ENCODE measurements at regions not wholly inside any gene's neighbourhood (a gene's known extent, or its start where the extent isn't known, plus 50 kb on each side); places are given as distances from the start of the nearest gene placed in this dataset.
"Not testable (repeated sequence)": the region's sequence is repeated elsewhere in the genome, so short reads cannot be mapped to it uniquely, and the experiment has no call there.

- no peak overlapping the region for H3K4me3 ChIP-seq (ENCODE audit: low read depth, low read length)
- DNase-seq (ENCODE audit: low read depth) = peak; percentile 4
- no peak for TF ChIP-seq CTCF (IDR thresholded peaks at IDR 0.05; ENCODE audit: insufficient read depth, low read depth, low read length)
Measured at GRCh38 chr2:143934626-143935481, 585.1 kb downstream of the ZEB2 start.

GRCh38 chr2:143933946-143934569, 585.9 kb downstream of the ZEB2 start:
- peak; percentile 52 for DNase-seq (ENCODE audit: low read depth)
- H3K4me3 ChIP-seq (ENCODE audit: low read depth, low read length) = no peak overlapping the region
- no peak for TF ChIP-seq CTCF (IDR thresholded peaks at IDR 0.05; ENCODE audit: insufficient read depth, low read depth, low read length)

- H3K4me3 ChIP-seq (ENCODE audit: low read depth, low read length) = no peak overlapping the region
- no peak for TF ChIP-seq CTCF (IDR thresholded peaks at IDR 0.05; ENCODE audit: insufficient read depth, low read depth, low read length)
- no peak for DNase-seq (ENCODE audit: low read depth)
Measured at GRCh38 chr2:143930891-143931290, 589.0 kb downstream of the ZEB2 start.

- no peak for TF ChIP-seq CTCF (IDR thresholded peaks at IDR 0.05; ENCODE audit: insufficient read depth, low read depth, low read length)
- DNase-seq (ENCODE audit: low read depth) = no peak
- H3K4me3 ChIP-seq (ENCODE audit: low read depth, low read length) = no peak overlapping the region
Measured at GRCh38 chr2:143928613-143929012, 591.3 kb downstream of the ZEB2 start.

GRCh38 chr2:143928184-143928583, 591.7 kb downstream of the ZEB2 start:
- no peak overlapping the region for H3K4me3 ChIP-seq (ENCODE audit: low read depth, low read length)
- no peak for DNase-seq (ENCODE audit: low read depth)
- no peak for TF ChIP-seq CTCF (IDR thresholded peaks at IDR 0.05; ENCODE audit: insufficient read depth, low read depth, low read length)

GRCh38 chr2:143926736-143927135, 593.2 kb downstream of the ZEB2 start:
- no peak for DNase-seq (ENCODE audit: low read depth)
- TF ChIP-seq CTCF (IDR thresholded peaks at IDR 0.05; ENCODE audit: insufficient read depth, low read depth, low read length) = no peak
- no peak overlapping the region for H3K4me3 ChIP-seq (ENCODE audit: low read depth, low read length)

- H3K4me3 ChIP-seq (ENCODE audit: low read depth, low read length); DNase-seq (ENCODE audit: low read depth): not testable (repeated sequence)
Measured at GRCh38 chr2:143922261-143922830, 597.6 kb downstream of the ZEB2 start.

All from fibroblast of villous mesenchyme (primary cell).